ENCODE measurements at regions not wholly inside any gene's neighbourhood (a gene's known extent, or its start where the extent isn't known, plus 50 kb on each side); places are given as distances from the start of the nearest gene placed in this dataset.

DNA sequence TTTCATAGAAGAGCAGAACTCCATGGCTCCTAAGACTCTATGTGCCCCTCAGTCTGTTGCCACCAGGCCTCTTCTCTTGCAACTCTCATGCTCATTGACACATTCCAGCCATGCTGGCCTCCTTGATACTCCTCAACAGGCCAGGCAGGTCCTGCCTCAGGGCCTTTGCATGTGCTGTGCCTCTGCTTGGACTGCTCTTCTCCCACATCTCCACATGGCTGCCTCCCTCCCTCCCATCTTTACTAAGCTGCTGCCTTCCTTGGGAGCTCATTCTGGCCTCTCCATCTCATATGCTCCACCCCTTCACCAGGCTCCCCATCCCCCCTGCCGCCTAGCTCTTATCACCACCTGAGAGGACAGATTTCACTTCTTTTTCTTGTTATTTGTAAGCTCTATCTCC, 103.8 kb upstream of the GPR26 start:
- ATAC-seq (no peak), DNase-seq (no peak)
- Histone ChIP-seq H3K4me1 (no peaks in the 10 kb centered on the region), H3K27me3 (peaks cover 0 to 29% (median 7%) of the 10 kb centered on the region in 9 donors), H3K27ac (no peak overlapping the region), H3K4me3 (no peak overlapping the region), H3K9me3 (no peaks in the 10 kb centered on the region), H3K36me3 (no peaks in the 10 kb centered on the region)
- intact Hi-C loops (cut with DNase I), result no loop called here
- TF ChIP-seq POLR2A (IDR thresholded peaks at IDR 0.05), result no peak
- TF ChIP-seq, protein P1, sequence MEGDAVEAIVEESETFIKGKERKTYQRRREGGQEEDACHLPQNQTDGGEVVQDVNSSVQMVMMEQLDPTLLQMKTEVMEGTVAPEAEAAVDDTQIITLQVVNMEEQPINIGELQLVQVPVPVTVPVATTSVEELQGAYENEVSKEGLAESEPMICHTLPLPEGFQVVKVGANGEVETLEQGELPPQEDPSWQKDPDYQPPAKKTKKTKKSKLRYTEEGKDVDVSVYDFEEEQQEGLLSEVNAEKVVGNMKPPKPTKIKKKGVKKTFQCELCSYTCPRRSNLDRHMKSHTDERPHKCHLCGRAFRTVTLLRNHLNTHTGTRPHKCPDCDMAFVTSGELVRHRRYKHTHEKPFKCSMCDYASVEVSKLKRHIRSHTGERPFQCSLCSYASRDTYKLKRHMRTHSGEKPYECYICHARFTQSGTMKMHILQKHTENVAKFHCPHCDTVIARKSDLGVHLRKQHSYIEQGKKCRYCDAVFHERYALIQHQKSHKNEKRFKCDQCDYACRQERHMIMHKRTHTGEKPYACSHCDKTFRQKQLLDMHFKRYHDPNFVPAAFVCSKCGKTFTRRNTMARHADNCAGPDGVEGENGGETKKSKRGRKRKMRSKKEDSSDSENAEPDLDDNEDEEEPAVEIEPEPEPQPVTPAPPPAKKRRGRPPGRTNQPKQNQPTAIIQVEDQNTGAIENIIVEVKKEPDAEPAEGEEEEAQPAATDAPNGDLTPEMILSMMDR (IDR thresholded peaks at IDR 0.05), result no peak
- 73 to 80% (median 76%) methylated on average over 1 of the region's 1 CpG for WGBS, 4 donors

DNA sequence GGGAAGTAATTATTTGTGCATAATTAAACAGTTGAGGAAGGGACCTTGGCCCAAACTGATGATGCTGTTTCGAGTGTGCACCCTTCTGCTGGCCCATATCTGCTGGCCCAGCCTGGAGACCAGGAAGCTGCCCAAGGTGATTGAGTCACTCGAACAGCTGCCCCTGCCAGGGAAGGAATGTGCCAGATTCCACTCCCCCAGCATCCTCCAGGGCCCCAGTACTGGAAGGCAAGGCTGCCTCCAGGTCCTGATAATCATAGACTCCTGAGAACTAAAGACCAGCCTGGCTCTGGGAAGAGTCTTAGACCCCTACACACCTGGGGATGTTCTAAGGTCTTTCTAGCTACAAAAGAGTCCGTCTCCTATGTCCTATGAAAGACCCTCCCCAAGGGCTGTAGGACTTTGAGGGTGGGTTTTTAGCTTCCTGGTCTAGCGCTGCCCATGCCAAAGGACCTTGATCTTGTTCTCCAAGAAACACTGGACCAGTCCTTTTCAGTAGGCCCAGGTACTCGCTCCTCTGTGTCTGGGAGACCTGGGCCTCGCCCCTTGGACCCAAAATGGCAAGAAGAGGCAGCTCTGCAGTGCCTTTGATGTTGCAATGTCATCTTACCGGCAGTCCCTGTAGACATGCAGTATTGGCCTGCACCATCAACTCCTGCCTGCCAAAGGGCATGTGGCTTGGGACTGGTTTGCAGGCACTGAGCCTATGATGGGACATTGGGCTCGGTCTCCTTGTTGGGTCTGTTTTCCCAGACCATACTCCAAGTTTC, 103.2 kb upstream of the GPR26 start:
- no peaks in the 10 kb centered on the region for H3K9me3 ChIP-seq
- no peak overlapping the region for H3K27ac ChIP-seq
- H3K36me3 ChIP-seq, result no peaks in the 10 kb centered on the region
- intact Hi-C loops (cut with DNase I), result no loop called here
- H3K27me3 ChIP-seq, result peaks cover 0 to 35% (median 9%) of the 10 kb centered on the region in 9 donors
- no peak for DNase-seq
- H3K4me3 ChIP-seq, result no peak overlapping the region
- H3K4me1 ChIP-seq, result no peaks in the 10 kb centered on the region
- 59 to 87% (median 63%) methylated on average over 5 to 8 of the region's 8 CpGs for WGBS, 4 donors
- no peak for ATAC-seq
- TF ChIP-seq POLR2A (IDR thresholded peaks at IDR 0.05), result no peak
- TF ChIP-seq, protein P1 (IDR thresholded peaks at IDR 0.05), result no peak

DNA sequence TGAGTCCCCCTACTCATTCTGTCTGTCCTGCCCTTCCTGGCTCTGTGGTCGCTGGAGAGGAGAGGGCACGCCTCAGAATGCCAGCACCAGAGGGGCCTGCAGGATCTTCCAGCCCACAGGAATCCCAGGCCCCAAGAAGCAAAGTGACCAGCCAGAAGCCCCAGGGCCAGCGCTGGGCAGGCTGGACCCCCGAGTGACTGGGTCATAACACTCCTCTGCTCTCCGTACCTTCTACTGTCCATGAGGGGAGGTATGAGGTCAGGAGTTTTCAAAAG, 102.6 kb upstream of the GPR26 start:
- intact Hi-C loops (cut with DNase I), result no loop called here
- DNase-seq, result no peak
- no peaks in the 10 kb centered on the region for H3K9me3 ChIP-seq
- no peaks in the 10 kb centered on the region for H3K4me1 ChIP-seq
- peaks cover 0 to 40% (median 9%) of the 10 kb centered on the region in 9 donors for H3K27me3 ChIP-seq
- WGBS, 4 donors, result 84 to 91% (median 89%) methylated on average over 5 of the region's 5 CpGs
- H3K36me3 ChIP-seq, result no peaks in the 10 kb centered on the region
- no peak for TF ChIP-seq POLR2A (IDR thresholded peaks at IDR 0.05)
- TF ChIP-seq, protein P1 (IDR thresholded peaks at IDR 0.05), result no peak
- no peak overlapping the region for H3K4me3 ChIP-seq
- no peak overlapping the region for H3K27ac ChIP-seq
- ATAC-seq, result no peak

DNA sequence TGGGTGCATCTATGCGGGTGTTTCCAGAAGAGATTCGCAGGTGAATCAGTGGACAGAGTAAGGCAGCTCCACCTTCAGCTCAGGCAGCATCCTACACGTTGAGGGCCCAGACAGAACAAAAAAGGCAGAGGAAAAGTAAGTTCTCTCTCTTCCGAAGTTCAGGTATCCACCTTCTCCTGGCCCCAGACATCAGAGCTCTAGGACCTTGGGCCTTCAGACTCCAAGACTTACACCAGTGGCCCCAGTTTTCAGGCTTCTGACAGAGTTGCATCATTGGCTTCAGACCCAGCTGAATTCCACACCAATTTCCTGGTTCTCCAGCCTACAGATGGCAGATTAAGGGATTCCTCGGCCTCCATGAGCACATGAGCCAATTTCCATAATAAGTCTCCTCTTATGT, 102.2 kb upstream of the GPR26 start:
- Histone ChIP-seq H3K27me3 (peaks cover 0 to 45% (median 9%) of the 10 kb centered on the region in 9 donors), H3K4me1 (no peaks in the 10 kb centered on the region), H3K36me3 (no peaks in the 10 kb centered on the region), H3K4me3 (no peak overlapping the region), H3K27ac (no peak overlapping the region), H3K9me3 (no peaks in the 10 kb centered on the region)
- TF ChIP-seq, protein P1 (IDR thresholded peaks at IDR 0.05), result no peak
- no peak for TF ChIP-seq POLR2A (IDR thresholded peaks at IDR 0.05)
- 68 to 78% (median 72%) methylated on average over 5 of the region's 5 CpGs for WGBS, 4 donors
- intact Hi-C loops (cut with DNase I), result no loop called here
- DNase-seq, result no peak
- ATAC-seq, result no peak
